SK-N-MC (cell line): ENCODE measurements at regions not wholly inside any gene's neighbourhood (a gene's known extent, or its start where the extent isn't known, plus 50 kb on each side); places are given as distances from the start of the nearest gene placed in this dataset.

Experiments
- EZH2 ChIP-seq: fragments of 200-600 bp; sonication (generic); IDR thresholded peaks from one replicate; pipeline ENCODE4 v1.6.1; 2017; ENCODE audit warnings: antibody characterized with exemption
- POLR2AphosphoS5 ChIP-seq: IDR thresholded peaks from 2 replicates; pipeline ENCODE4 v1.6.1; 2012; ENCODE audit warnings: mild to moderate bottlenecking, low read depth, low read length, borderline replicate concordance

DNA sequence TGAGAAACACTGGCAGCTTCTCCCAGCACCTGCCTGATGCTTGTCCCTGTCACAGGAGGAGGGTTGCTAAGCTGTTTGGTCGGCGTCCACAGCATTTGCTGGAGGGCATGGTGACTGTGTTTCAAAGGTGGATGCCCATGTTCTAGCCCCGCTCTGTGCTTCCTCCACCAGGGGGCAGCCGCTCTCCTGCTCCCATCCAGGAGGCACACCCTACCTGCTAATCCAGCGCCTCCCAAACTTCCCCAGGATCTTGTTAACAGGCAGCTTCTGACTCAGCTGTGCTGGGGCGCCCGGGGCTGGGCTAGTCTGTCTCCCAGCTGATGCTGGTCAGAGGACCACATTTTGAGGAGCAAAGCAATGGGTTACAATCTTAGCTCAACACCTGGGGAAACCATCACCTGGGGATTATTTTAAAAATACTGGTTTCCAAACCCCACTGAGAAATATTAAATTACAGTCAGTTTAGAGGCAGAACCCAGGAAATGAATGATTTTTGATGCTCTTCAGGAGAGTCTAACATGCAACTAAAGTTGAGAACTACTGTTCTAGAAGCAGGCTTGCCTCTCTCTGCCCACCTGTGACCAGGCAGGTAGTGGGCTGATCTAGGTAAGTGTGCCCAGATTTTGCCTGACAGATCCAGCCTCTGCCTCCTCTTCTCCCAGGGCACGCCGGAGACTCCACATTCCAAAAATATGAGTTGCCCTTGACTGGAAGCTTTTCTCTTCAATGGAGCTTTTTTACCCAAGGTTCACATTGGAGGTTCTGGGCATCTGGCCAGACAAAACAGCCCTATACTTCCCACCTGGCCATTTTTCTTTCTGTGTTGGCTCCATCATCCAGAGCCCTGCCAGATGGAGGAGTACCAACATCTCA lies 92.7 kb upstream of the GPR26 start:
- TF ChIP-seq EZH2 (no peak), POLR2AphosphoS5 (no peak)
